Testis (tissue), 2 donors: ENCODE measurements at regions not wholly inside any gene's neighbourhood (a gene's known extent, or its start where the extent isn't known, plus 50 kb on each side); places are given as distances from the start of the nearest gene placed in this dataset.

Source experiments
- CTCF ChIP-seq, 3 experiments: fragments of 450-650 bp in 2 of 3; fragments of 200-600 bp in 1 of 3; sonication (generic) in 1 of 3; IDR thresholded peaks; one replicate each; pipeline ENCODE4 v1.5.1; 2016 to 2019; ENCODE audit warnings: antibody characterized with exemption in 3 of 3, mild to moderate bottlenecking in 2 of 3, moderate library complexity in 1 of 3
- POLR2A ChIP-seq: fragments of 450-650 bp; IDR thresholded peaks from one replicate; pipeline ENCODE4 v1.6.1; 2017; ENCODE audit warnings: antibody characterized with exemption, mild to moderate bottlenecking, moderate library complexity

- TF ChIP-seq CTCF (IDR thresholded peaks at IDR 0.05) (no peak), POLR2A (no peak)
Observed at GRCh38 chr13:53104136-53104535, 75.5 kb downstream of the OLFM4 start.
